ENCODE measurements at regions not wholly inside any gene's neighbourhood (a gene's known extent, or its start where the extent isn't known, plus 50 kb on each side); places are given as distances from the start of the nearest gene placed in this dataset.
A peak's percentile ranks its signal among the peaks of the same experiment; 100 is the strongest.

GRCh38 chr5:27701931-27702903 is 663.8 kb upstream of the CDH9 start:
- H3K27me3 ChIP-seq: no peaks in the 10 kb centered on the region
- no peaks in the 10 kb centered on the region for H3K9me3 ChIP-seq (ENCODE audit: low read depth)
- H3K4me1 ChIP-seq (ENCODE audit: low read depth): peaks cover 5% of the 10 kb centered on the region
- H3K4me3 ChIP-seq: no peak overlapping the region
- no peak overlapping the region for H3K27ac ChIP-seq
- H3K36me3 ChIP-seq: no peaks in the 10 kb centered on the region
- no peak for TF ChIP-seq CTCF (IDR thresholded peaks at IDR 0.05; ENCODE audit: low read depth, low read length)
- DNase-seq (ENCODE audit: low read depth in 1 of 2, low spot score in 1 of 2): peak; percentile 14 to 80

GRCh38 chr5:27700526-27700925 is 662.1 kb upstream of the CDH9 start:
- H3K36me3 ChIP-seq: no peaks in the 10 kb centered on the region
- no peak for DNase-seq (ENCODE audit: low read depth in 1 of 2, low spot score in 1 of 2)
- peaks cover 5% of the 10 kb centered on the region for H3K4me1 ChIP-seq (ENCODE audit: low read depth)
- no peaks in the 10 kb centered on the region for H3K27me3 ChIP-seq
- H3K27ac ChIP-seq: no peak overlapping the region
- no peak for TF ChIP-seq CTCF (IDR thresholded peaks at IDR 0.05; ENCODE audit: low read depth, low read length)
- no peaks in the 10 kb centered on the region for H3K9me3 ChIP-seq (ENCODE audit: low read depth)
- H3K4me3 ChIP-seq: no peak overlapping the region

GRCh38 chr5:27682600-27682999 is 644.2 kb upstream of the CDH9 start:
- no peaks in the 10 kb centered on the region for H3K36me3 ChIP-seq

GRCh38 chr5:27652505-27652904 is 614.1 kb upstream of the CDH9 start:
- Histone ChIP-seq H3K36me3 (no peaks in the 10 kb centered on the region), H3K9me3 (ENCODE audit: low read depth) (no peaks in the 10 kb centered on the region), H3K27ac (no peak overlapping the region), H3K27me3 (no peaks in the 10 kb centered on the region), H3K4me1 (ENCODE audit: low read depth) (no peaks in the 10 kb centered on the region), H3K4me3 (no peak overlapping the region)
- TF ChIP-seq CTCF (IDR thresholded peaks at IDR 0.05; ENCODE audit: low read depth, low read length): no peak
- peak in 1 of 2 donors; percentile 10 for DNase-seq (ENCODE audit: low read depth in 1 of 2, low spot score in 1 of 2)

More at GRCh38 chr5:27682600-27682999, 644.2 kb upstream of the CDH9 start:
- DNase-seq (ENCODE audit: low read depth in 1 of 2, low spot score in 1 of 2): peak; percentile 6 to 35
- Histone ChIP-seq H3K27ac (no peak overlapping the region), H3K4me3 (no peak overlapping the region), H3K9me3 (ENCODE audit: low read depth) (no peaks in the 10 kb centered on the region), H3K4me1 (ENCODE audit: low read depth) (no peaks in the 10 kb centered on the region), H3K27me3 (no peaks in the 10 kb centered on the region)
- TF ChIP-seq CTCF (IDR thresholded peaks at IDR 0.05; ENCODE audit: low read depth, low read length): peak; percentile 33

GRCh38 chr5:27639005-27639612 is 600.7 kb upstream of the CDH9 start:
- TF ChIP-seq CTCF (IDR thresholded peaks at IDR 0.05; ENCODE audit: low read depth, low read length): no peak
- DNase-seq (ENCODE audit: low read depth in 1 of 2, low spot score in 1 of 2): no peak

More at GRCh38 chr5:27639005-27639612, 600.7 kb upstream of the CDH9 start:
- no peak overlapping the region for H3K4me3 ChIP-seq
- H3K36me3 ChIP-seq: no peaks in the 10 kb centered on the region
- no peaks in the 10 kb centered on the region for H3K27me3 ChIP-seq
- no peak overlapping the region for H3K27ac ChIP-seq
- H3K4me1 ChIP-seq (ENCODE audit: low read depth): no peaks in the 10 kb centered on the region
- no peaks in the 10 kb centered on the region for H3K9me3 ChIP-seq (ENCODE audit: low read depth)

Measured in cardiac muscle cell (in vitro differentiated cells and primary cell).